Peyer's patch (tissue), 4 donors: ENCODE measurements at regions not wholly inside any gene's neighbourhood (a gene's known extent, or its start where the extent isn't known, plus 50 kb on each side); places are given as distances from the start of the nearest gene placed in this dataset.

ENCODE experiments used
- DNase-seq, 3 donors: peaks; one replicate each; pipeline ENCODE4 v3.0.0-alpha.2; 2017 to 2019
- H3K27ac ChIP-seq, 4 donors: fragments of 200-600 bp; sonication (generic); one replicate each; pipeline ENCODE4 v1.5.1; 2016 to 2019
- H3K27me3 ChIP-seq, 2 donors: fragments of 200-600 bp; sonication (generic); one replicate each; pipeline ENCODE4 v1.5.1; 2019
- H3K36me3 ChIP-seq, 3 donors: fragments of 200-600 bp; sonication (generic); one replicate each; pipeline ENCODE4 v1.5.1; 2016 to 2019
- H3K4me1 ChIP-seq, 4 donors: fragments of 200-600 bp; sonication (generic); one replicate each; pipeline ENCODE4 v1.5.1; 2016 to 2019
- H3K4me3 ChIP-seq, 4 donors: fragments of 200-600 bp; sonication (generic); 1 replicate in 3 of 4; 2 replicates in 1 of 4; pipeline ENCODE4 v1.5.1; 2016 to 2019; ENCODE audit warnings: mild to moderate bottlenecking in 1 of 4
- H3K9me3 ChIP-seq, 4 donors: fragments of 200-600 bp; sonication (generic); one replicate each; pipeline ENCODE4 v1.5.1; 2016 to 2019; ENCODE audit warnings: mild to moderate bottlenecking in 1 of 4
- POLR2A ChIP-seq, 2 donors: fragments of 450-650 bp; IDR thresholded peaks; one replicate each; pipeline ENCODE4 v1.5.1; 2017; ENCODE audit warnings: antibody characterized with exemption in 2 of 2, mild to moderate bottlenecking in 2 of 2, moderate library complexity in 2 of 2
- TF ChIP-seq, protein P1 (sequence below), 6 experiments: fragments of 450-650 bp in 4 of 6; fragments of 200-600 bp in 2 of 6; sonication (generic) in 1 of 6; IDR thresholded peaks; one replicate each; pipeline ENCODE4 v1.5.1; 2017 to 2019; ENCODE audit warnings: antibody characterized with exemption in 6 of 6, mild to moderate bottlenecking in 3 of 6, moderate library complexity in 1 of 6

DNA sequence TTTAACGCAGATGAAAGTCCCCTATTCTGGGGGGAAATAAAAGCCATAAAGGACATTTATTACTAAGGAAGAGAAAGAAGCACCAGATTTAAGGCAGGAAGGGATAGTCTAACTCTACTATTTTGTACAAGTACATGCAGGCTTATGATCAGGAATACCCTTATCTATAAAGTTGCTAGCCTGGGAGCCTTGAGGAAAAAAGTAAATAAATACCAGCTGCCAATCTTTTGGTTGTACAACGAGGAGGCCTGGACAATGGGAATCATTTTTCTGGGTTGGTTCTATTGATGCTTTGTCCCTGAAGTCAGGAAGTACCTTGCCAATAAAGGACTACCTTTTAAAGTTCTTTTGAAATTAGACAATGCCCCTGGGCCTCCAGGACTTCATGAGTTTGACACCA is 367.8 kb downstream of the LMO4 start:
- H3K9me3 ChIP-seq: no peaks in the 10 kb centered on the region
- DNase-seq: no peak

DNA sequence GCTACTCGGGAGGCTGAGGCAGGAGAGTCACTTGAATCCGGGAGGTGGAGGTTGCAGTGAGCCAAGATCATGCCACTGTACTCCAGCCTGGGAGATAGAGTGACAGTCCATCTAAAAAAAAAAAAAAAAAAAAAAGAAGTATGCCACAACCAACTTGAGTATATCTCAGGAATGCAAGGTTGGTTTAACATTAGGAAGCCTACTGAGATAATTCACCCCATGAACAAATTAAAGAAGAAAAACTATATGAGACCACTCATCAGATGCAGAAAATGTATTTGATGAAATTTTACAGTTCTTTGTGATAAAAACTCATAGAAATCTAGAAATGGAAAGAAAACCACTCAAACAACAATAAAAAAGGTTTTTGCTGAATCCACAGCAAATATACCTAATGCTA is 373.8 kb downstream of the LMO4 start:
- no peaks in the 10 kb centered on the region for H3K4me1 ChIP-seq
- no peak for DNase-seq
- H3K9me3 ChIP-seq: peaks cover 0 to 12% (median 0%) of the 10 kb centered on the region in 4 donors
- no peak overlapping the region for H3K4me3 ChIP-seq
- no peaks in the 10 kb centered on the region for H3K27me3 ChIP-seq
- H3K36me3 ChIP-seq: no peaks in the 10 kb centered on the region
- H3K27ac ChIP-seq: no peak overlapping the region
- TF ChIP-seq, protein P1, sequence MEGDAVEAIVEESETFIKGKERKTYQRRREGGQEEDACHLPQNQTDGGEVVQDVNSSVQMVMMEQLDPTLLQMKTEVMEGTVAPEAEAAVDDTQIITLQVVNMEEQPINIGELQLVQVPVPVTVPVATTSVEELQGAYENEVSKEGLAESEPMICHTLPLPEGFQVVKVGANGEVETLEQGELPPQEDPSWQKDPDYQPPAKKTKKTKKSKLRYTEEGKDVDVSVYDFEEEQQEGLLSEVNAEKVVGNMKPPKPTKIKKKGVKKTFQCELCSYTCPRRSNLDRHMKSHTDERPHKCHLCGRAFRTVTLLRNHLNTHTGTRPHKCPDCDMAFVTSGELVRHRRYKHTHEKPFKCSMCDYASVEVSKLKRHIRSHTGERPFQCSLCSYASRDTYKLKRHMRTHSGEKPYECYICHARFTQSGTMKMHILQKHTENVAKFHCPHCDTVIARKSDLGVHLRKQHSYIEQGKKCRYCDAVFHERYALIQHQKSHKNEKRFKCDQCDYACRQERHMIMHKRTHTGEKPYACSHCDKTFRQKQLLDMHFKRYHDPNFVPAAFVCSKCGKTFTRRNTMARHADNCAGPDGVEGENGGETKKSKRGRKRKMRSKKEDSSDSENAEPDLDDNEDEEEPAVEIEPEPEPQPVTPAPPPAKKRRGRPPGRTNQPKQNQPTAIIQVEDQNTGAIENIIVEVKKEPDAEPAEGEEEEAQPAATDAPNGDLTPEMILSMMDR (IDR thresholded peaks at IDR 0.05): no peak

More for the DNA sequence above, 367.8 kb downstream of the LMO4 start:
- TF ChIP-seq, protein P1 (IDR thresholded peaks at IDR 0.05): no peak
- no peak for TF ChIP-seq POLR2A (IDR thresholded peaks at IDR 0.05)
- Histone ChIP-seq H3K36me3 (no peaks in the 10 kb centered on the region), H3K27ac (no peak overlapping the region), H3K27me3 (no peaks in the 10 kb centered on the region), H3K4me1 (no peaks in the 10 kb centered on the region), H3K4me3 (no peak overlapping the region)

DNA sequence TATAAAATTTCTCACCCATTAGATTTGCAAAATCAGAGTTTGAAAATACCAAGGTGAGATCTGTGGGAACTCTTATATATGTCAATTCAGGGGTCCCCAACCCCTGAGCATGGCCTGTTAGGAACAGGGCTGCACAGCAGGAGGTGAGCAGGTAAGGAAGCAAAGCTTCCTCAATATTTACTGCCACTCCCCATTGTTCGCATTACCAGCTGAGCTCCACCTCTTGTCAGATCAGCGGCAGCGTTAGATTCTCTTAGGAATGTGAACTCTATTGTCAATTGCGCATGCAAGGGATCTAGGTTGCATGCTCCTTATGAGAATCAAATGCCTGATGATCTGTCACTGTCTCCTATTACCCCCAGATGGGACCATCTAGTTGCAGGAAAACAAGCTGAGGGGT is 376.6 kb downstream of the LMO4 start:
- H3K4me3 ChIP-seq: no peak overlapping the region
- H3K27ac ChIP-seq: no peak overlapping the region
- peaks cover 0 to 12% (median 0%) of the 10 kb centered on the region in 4 donors for H3K9me3 ChIP-seq
- no peaks in the 10 kb centered on the region for H3K36me3 ChIP-seq
- no peaks in the 10 kb centered on the region for H3K27me3 ChIP-seq
- H3K4me1 ChIP-seq: no peaks in the 10 kb centered on the region
- TF ChIP-seq, protein P1 (IDR thresholded peaks at IDR 0.05): no peak
- no peak for TF ChIP-seq POLR2A (IDR thresholded peaks at IDR 0.05)
- DNase-seq: no peak

DNA sequence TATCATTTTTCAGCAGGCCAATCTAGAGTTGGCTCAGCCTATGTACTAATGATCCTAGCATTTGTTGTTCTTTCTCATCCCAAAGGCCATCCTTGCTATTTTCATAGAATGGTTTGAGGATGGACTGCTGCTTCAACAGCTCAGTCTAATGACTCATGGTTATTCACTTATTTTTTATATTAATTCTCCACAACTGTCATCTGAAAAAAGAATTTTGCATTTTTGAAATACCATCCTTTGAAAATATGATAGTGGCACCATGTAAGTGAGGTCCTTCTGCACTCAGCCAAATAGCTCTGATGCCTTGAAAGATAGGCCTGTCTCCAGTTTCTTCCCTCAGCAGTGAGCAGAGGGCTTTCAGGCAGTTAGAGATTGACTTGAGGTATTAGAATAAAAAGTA is 377.5 kb downstream of the LMO4 start:
- DNase-seq: no peak
- H3K27ac ChIP-seq: no peak overlapping the region
- peaks cover 0 to 12% (median 0%) of the 10 kb centered on the region in 4 donors for H3K9me3 ChIP-seq
- H3K27me3 ChIP-seq: no peaks in the 10 kb centered on the region
- no peaks in the 10 kb centered on the region for H3K36me3 ChIP-seq
- H3K4me3 ChIP-seq: no peak overlapping the region
- no peaks in the 10 kb centered on the region for H3K4me1 ChIP-seq
- TF ChIP-seq, protein P1 (IDR thresholded peaks at IDR 0.05): no peak
- no peak for TF ChIP-seq POLR2A (IDR thresholded peaks at IDR 0.05)

DNA sequence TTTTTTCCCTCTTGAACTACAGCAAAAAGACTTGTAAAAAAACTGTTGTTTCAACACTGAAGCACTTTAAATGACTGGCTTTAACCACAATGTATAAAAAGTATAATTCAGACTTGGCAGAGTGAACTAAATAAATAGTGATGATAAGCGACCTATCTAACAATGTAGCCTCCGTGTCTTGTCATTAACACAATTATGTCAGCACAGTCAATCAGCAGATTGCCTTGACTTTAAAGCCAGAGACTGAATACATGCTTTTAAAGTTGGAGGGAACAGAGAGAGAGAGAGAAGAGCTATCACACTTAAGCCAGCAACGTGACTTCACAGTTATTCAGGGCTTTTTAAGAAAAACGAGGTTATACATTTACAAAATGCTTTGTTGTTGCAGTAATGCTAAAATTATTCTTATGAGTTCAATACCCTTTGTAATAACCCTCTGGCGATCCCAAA is 378.1 kb downstream of the LMO4 start:
- Histone ChIP-seq H3K27me3 (no peaks in the 10 kb centered on the region), H3K4me3 (no peak overlapping the region), H3K36me3 (no peaks in the 10 kb centered on the region), H3K9me3 (peaks cover 0 to 12% (median 0%) of the 10 kb centered on the region in 4 donors), H3K27ac (no peak overlapping the region), H3K4me1 (no peaks in the 10 kb centered on the region)
- DNase-seq: no peak
- TF ChIP-seq, protein P1 (IDR thresholded peaks at IDR 0.05): no peak
- no peak for TF ChIP-seq POLR2A (IDR thresholded peaks at IDR 0.05)

DNA sequence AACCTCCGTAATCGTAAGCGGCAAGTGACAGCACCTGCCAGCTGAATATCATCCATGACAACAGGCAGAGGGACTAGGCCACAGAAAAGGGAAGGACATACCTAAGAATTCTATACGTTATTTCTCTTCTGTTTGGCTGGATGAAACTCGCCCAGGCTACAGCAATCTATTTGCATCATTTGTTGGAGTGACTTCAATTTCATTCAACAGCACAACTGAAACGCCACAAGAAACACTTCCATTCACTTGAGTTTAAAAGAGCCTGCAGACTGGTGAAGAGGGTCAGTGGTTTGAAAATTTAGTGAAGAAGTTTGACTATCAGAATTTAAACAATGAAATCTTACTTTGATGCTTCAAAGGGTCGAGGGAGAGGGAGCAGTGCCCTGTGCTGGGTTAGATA is 378.7 kb downstream of the LMO4 start:
- TF ChIP-seq, protein P1 (IDR thresholded peaks at IDR 0.05): no peak
- no peak for TF ChIP-seq POLR2A (IDR thresholded peaks at IDR 0.05)
- Histone ChIP-seq H3K27ac (no peak overlapping the region), H3K4me3 (no peak overlapping the region), H3K27me3 (no peaks in the 10 kb centered on the region), H3K4me1 (no peaks in the 10 kb centered on the region), H3K9me3 (peaks cover 0 to 6% (median 0%) of the 10 kb centered on the region in 4 donors), H3K36me3 (no peaks in the 10 kb centered on the region)
- no peak for DNase-seq
